Subcutaneous abdominal adipose tissue (tissue), 5 donors: ENCODE measurements at regions not wholly inside any gene's neighbourhood (a gene's known extent, or its start where the extent isn't known, plus 50 kb on each side); places are given as distances from the start of the nearest gene placed in this dataset.

Source experiments
- H3K27ac ChIP-seq: one replicate; pipeline ENCODE4 v1.7.0; 2013; ENCODE audit warnings: low read depth, mild to moderate bottlenecking, inconsistent platforms, low read length, moderate library complexity
- H3K27me3 ChIP-seq, 5 donors: one replicate each; pipeline ENCODE4 v1.7.0; 2013; ENCODE audit warnings: low read length in 5 of 5, inconsistent platforms in 1 of 5; ENCODE audit not compliant: control insufficient read depth in 5 of 5, insufficient read depth in 4 of 5
- H3K36me3 ChIP-seq, 5 donors: one replicate each; pipeline ENCODE4 v1.7.0; 2013; ENCODE audit warnings: low read length in 5 of 5; ENCODE audit not compliant: control insufficient read depth in 5 of 5, insufficient read depth in 5 of 5
- H3K4me1 ChIP-seq, 5 donors: one replicate each; pipeline ENCODE4 v1.7.0; 2013; ENCODE audit warnings: low read length in 5 of 5, mild to moderate bottlenecking in 3 of 5, moderate library complexity in 1 of 5; ENCODE audit not compliant: control insufficient read depth in 5 of 5, insufficient read depth in 5 of 5
- H3K4me3 ChIP-seq, 5 donors: one replicate each; pipeline ENCODE4 v1.7.0; 2013; ENCODE audit warnings: low read length in 5 of 5, low read depth in 1 of 5
- H3K9ac ChIP-seq, 5 donors: one replicate each; pipeline ENCODE4 v1.7.0; 2013; ENCODE audit warnings: low read length in 5 of 5, mild to moderate bottlenecking in 4 of 5, moderate library complexity in 3 of 5
- H3K9me3 ChIP-seq, 5 donors: one replicate each; pipeline ENCODE4 v1.7.0; 2013; ENCODE audit warnings: low read length in 5 of 5; ENCODE audit not compliant: control insufficient read depth in 5 of 5
- donor health status: healthy.
- donor health status: healthy.
- donor health status: healthy.
- donor health status: healthy.
- donor health status: healthy.

GRCh38 chr20:59400708-59401107, 100.3 kb downstream of the EDN3 start:
- Histone ChIP-seq H3K27ac (no peak overlapping the region), H3K9me3 (no peaks in the 10 kb centered on the region), H3K27me3 (peaks cover 48 to 85% (median 51%) of the 10 kb centered on the region in 5 donors), H3K4me1 (peaks cover 2 to 29% (median 19%) of the 10 kb centered on the region in 5 donors), H3K4me3 (no peak overlapping the region), H3K36me3 (no peaks in the 10 kb centered on the region), H3K9ac (no peak overlapping the region)

GRCh38 chr20:59402681-59403080, 102.3 kb downstream of the EDN3 start:
- Histone ChIP-seq H3K9ac (peak overlapping the region in 1 of 5 donors; percentile 10), H3K4me1 (peaks cover 2 to 21% (median 19%) of the 10 kb centered on the region in 5 donors), H3K4me3 (peak overlapping the region in 1 of 5 donors; percentile 15), H3K9me3 (no peaks in the 10 kb centered on the region), H3K27me3 (peaks cover 47 to 80% (median 51%) of the 10 kb centered on the region in 5 donors), H3K36me3 (no peaks in the 10 kb centered on the region), H3K27ac (no peak overlapping the region)

DNA sequence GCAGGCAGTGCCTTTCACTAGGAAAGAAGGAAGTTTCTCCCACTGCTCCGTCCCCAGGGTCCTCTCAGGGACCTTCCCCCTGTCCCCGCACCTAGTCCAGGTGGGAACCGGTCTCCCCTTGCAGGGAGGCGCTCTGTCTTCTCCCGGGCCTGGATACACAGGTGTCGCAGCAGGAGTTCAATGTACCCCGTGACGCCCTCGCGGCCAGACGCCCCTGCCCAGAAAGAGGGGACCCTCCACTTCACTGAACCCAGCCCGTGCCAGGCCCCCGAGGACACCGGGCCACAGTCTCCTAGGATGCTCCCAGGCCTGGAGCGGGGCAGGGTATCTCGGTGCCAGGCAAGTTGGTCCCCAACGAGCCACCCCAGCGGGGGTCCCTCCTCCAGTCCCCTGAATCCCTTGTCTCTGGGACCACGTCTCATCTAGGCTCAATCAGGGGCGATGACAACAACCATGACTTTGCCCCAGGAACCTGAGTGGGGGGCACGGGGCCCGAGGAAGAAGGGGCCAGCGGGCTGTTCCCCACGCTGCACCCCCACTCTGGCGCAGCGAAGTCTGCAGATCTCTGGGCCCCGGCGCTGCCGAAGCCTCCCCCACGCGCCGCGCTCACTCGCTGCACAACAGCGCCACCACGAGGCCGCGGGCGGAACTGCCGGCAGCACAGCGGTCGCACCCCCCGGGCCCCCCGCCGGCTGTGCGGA, 103.0 kb downstream of the EDN3 start:
- no peaks in the 10 kb centered on the region for H3K9me3 ChIP-seq
- peaks cover 43 to 72% (median 51%) of the 10 kb centered on the region in 5 donors for H3K27me3 ChIP-seq
- H3K27ac ChIP-seq, result no peak overlapping the region
- peaks cover 2 to 21% (median 19%) of the 10 kb centered on the region in 5 donors for H3K4me1 ChIP-seq
- no peaks in the 10 kb centered on the region for H3K36me3 ChIP-seq
- peak overlapping the region in 3 of 5 donors; percentile 15 to 41 (median 40) for H3K4me3 ChIP-seq
- peak overlapping the region in 1 of 5 donors; percentile 38 for H3K9ac ChIP-seq

DNA sequence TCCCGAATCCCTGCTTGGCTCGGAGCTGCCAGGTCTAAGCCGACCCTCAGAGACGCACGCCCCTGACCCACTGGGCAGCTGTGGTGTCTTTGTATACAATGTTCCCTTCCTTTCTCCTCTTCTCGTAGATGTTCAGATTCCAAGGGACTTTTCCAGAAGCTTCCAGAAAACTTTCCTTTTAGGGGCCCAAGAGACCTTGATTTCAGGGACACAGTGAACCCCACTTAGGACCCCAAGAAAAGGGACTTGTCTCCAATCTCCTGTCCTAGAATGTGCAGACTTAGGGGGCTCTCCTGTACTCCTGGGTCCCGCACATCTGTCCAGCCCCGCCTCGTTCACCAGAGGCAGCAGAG, 103.5 kb downstream of the EDN3 start:
- Histone ChIP-seq H3K9me3 (no peaks in the 10 kb centered on the region), H3K27me3 (peaks cover 39 to 70% (median 48%) of the 10 kb centered on the region in 5 donors), H3K36me3 (no peaks in the 10 kb centered on the region), H3K4me3 (peak overlapping the region in 2 of 5 donors; percentile 40 to 41), H3K4me1 (peaks cover 2 to 21% (median 19%) of the 10 kb centered on the region in 5 donors), H3K27ac (no peak overlapping the region), H3K9ac (no peak overlapping the region)

DNA sequence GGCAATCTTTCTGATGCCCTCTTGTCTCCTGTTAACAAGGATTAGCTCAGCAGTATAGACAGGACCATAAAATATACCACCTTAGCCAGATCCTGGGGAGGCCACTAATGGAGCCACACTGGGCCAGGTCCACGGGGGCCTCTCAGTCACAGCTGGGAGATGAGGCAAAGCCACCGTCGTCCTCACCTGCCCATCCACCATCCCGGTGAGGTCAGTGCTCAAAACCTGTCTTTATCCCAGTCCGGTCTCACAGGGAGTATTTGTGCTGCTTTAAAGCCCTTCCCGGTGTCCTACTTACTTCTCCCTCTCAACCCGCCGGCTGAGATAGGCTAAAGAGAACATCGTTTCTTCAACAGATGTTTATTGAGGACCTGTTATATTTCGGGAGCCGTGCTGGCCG, 104.3 kb downstream of the EDN3 start:
- Histone ChIP-seq H3K27me3 (peaks cover 33 to 63% (median 40%) of the 10 kb centered on the region in 5 donors), H3K9me3 (no peaks in the 10 kb centered on the region), H3K4me3 (no peak overlapping the region), H3K27ac (no peak overlapping the region), H3K9ac (no peak overlapping the region), H3K4me1 (peaks cover 2 to 21% (median 19%) of the 10 kb centered on the region in 5 donors), H3K36me3 (no peaks in the 10 kb centered on the region)

GRCh38 chr20:59405226-59406200, 105.1 kb downstream of the EDN3 start:
- Histone ChIP-seq H3K9me3 (no peaks in the 10 kb centered on the region), H3K4me3 (no peak overlapping the region), H3K9ac (no peak overlapping the region), H3K4me1 (peaks cover 2 to 21% (median 19%) of the 10 kb centered on the region in 5 donors), H3K36me3 (no peaks in the 10 kb centered on the region), H3K27me3 (peaks cover 29 to 55% (median 33%) of the 10 kb centered on the region in 5 donors), H3K27ac (no peak overlapping the region)

DNA sequence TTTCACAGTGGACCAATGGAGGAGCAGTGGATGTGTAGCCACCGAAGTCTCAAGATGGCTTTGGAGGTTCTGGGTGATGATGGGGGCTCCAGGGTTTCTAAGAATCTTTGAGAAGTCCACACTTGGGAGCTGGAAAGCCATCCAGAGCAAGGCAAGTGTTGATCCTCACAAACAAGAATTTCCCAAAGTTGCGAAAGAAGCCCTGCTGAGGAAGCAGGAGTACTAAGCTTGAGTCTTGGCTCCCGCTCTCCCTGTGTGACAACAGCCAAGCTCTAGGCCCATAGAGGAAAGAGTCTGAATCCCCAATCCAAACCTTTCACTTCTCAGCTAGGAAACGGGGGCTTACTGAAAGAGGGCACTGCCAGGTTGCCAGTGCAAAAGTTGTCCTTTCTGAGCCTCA, 106.0 kb downstream of the EDN3 start:
- H3K27ac ChIP-seq, result no peak overlapping the region
- peaks cover 2 to 21% (median 19%) of the 10 kb centered on the region in 5 donors for H3K4me1 ChIP-seq
- peaks cover 26 to 46% (median 34%) of the 10 kb centered on the region in 5 donors for H3K27me3 ChIP-seq
- H3K4me3 ChIP-seq, result no peak overlapping the region
- H3K36me3 ChIP-seq, result no peaks in the 10 kb centered on the region
- no peaks in the 10 kb centered on the region for H3K9me3 ChIP-seq
- H3K9ac ChIP-seq, result no peak overlapping the region

DNA sequence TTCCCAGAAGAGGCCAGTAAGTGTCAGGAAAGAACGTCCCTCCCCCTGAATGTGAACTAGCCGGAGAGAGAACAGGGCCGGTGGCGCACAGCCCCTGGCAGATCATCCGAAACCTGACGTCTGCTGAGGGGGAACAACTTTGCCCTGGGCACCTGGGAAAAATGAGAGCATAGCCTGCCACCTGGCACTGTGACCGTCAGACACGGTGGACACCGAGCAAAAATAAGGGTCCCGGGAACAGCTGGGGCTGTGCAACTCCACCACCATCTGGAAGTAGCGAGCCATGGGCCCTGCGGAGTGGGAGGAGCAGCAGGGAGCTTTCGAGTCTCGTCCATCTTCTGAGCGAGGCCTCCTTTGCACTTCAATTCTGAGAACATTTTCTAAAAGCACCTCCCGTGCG, 110.8 kb downstream of the EDN3 start:
- peaks cover 0 to 2% (median 0%) of the 10 kb centered on the region in 5 donors for H3K4me1 ChIP-seq
- H3K27ac ChIP-seq, result no peak overlapping the region
- no peak overlapping the region for H3K9ac ChIP-seq
- H3K36me3 ChIP-seq, result no peaks in the 10 kb centered on the region
- H3K27me3 ChIP-seq, result peaks cover 3 to 18% (median 9%) of the 10 kb centered on the region in 5 donors
- no peak overlapping the region for H3K4me3 ChIP-seq
- peaks cover 0 to 4% (median 0%) of the 10 kb centered on the region in 5 donors for H3K9me3 ChIP-seq

GRCh38 chr20:59411589-59411988, 111.2 kb downstream of the EDN3 start:
- Histone ChIP-seq H3K27ac (no peak overlapping the region), H3K27me3 (peaks cover 3 to 18% (median 9%) of the 10 kb centered on the region in 5 donors), H3K9ac (no peak overlapping the region), H3K36me3 (no peaks in the 10 kb centered on the region), H3K4me1 (peaks cover 0 to 2% (median 0%) of the 10 kb centered on the region in 5 donors), H3K9me3 (peaks cover 0 to 4% (median 0%) of the 10 kb centered on the region in 5 donors), H3K4me3 (no peak overlapping the region)
